HG03520 (cell line): ENCODE measurements at regions not wholly inside any gene's neighbourhood (a gene's known extent, or its start where the extent isn't known, plus 50 kb on each side); places are given as distances from the start of the nearest gene placed in this dataset.
"Not testable (repeated sequence)": the region's sequence is repeated elsewhere in the genome, so short reads cannot be mapped to it uniquely, and the experiment has no call there.

Experiments
- ATAC-seq: cut with Tn5 transposase; IDR thresholded peaks from one replicate; pipeline ENCODE4 v1.9.1; 2021; ENCODE audit warnings: mild to moderate bottlenecking, moderate library complexity; ENCODE audit not compliant: unreplicated experiment

GRCh38 chr10:109663122-109663521 lies 260.2 kb downstream of the XPNPEP1 start:
- no peak for ATAC-seq

- ATAC-seq, result not testable (repeated sequence)
Observed at GRCh38 chr10:109652612-109653011, 270.7 kb downstream of the XPNPEP1 start.

GRCh38 chr10:109650228-109650627 lies 273.1 kb downstream of the XPNPEP1 start:
- no peak for ATAC-seq

- no peak for ATAC-seq
Observed at GRCh38 chr10:109647627-109648026, 275.7 kb downstream of the XPNPEP1 start.

- ATAC-seq, result no peak
Observed at GRCh38 chr10:109633846-109634245, 289.5 kb downstream of the XPNPEP1 start.

- not testable (repeated sequence) for ATAC-seq
Observed at GRCh38 chr10:109633017-109633416, 290.3 kb downstream of the XPNPEP1 start.

GRCh38 chr10:109624939-109625338 lies 298.4 kb downstream of the XPNPEP1 start:
- ATAC-seq, result no peak

- ATAC-seq, result no peak
Observed at GRCh38 chr10:109622566-109622965, 300.7 kb downstream of the XPNPEP1 start.

- no peak for ATAC-seq
Observed at GRCh38 chr10:109620396-109620795, 302.9 kb downstream of the XPNPEP1 start.

GRCh38 chr10:109619914-109620313 lies 303.4 kb downstream of the XPNPEP1 start:
- ATAC-seq, result no peak

GRCh38 chr10:109618748-109619147 lies 304.6 kb downstream of the XPNPEP1 start:
- ATAC-seq, result no peak

GRCh38 chr10:109618301-109618700 lies 305.0 kb downstream of the XPNPEP1 start:
- ATAC-seq, result no peak

GRCh38 chr10:109616359-109616980 lies 306.8 kb downstream of the XPNPEP1 start:
- ATAC-seq, result no peak

GRCh38 chr10:109595356-109595755 lies 328.0 kb downstream of the XPNPEP1 start:
- not testable (repeated sequence) for ATAC-seq

- no peak for ATAC-seq
Observed at GRCh38 chr10:109593682-109594081, 329.6 kb downstream of the XPNPEP1 start.

- no peak for ATAC-seq
Observed at GRCh38 chr10:109592391-109592790, 330.9 kb downstream of the XPNPEP1 start.

GRCh38 chr10:109591601-109592000 lies 331.7 kb downstream of the XPNPEP1 start:
- ATAC-seq, result no peak

- no peak for ATAC-seq
Observed at GRCh38 chr10:109588259-109588658, 335.1 kb downstream of the XPNPEP1 start.

- ATAC-seq, result no peak
Observed at GRCh38 chr10:109587366-109587765, 335.9 kb downstream of the XPNPEP1 start.

GRCh38 chr10:109556399-109556798 lies 366.9 kb downstream of the XPNPEP1 start:
- no peak for ATAC-seq

- not testable (repeated sequence) for ATAC-seq
Observed at GRCh38 chr10:109542050-109542603, 381.2 kb downstream of the XPNPEP1 start.

GRCh38 chr10:109534193-109534592 lies 389.1 kb downstream of the XPNPEP1 start:
- ATAC-seq, result no peak

- no peak for ATAC-seq
Observed at GRCh38 chr10:109529258-109529657, 394.1 kb downstream of the XPNPEP1 start.
